ENCODE measurements at regions not wholly inside any gene's neighbourhood (a gene's known extent, or its start where the extent isn't known, plus 50 kb on each side); places are given as distances from the start of the nearest gene placed in this dataset.

GRCh38 chr16:60704726-60705125, 1331.5 kb downstream of the CDH8 start:
- TF ChIP-seq SP1 (IDR thresholded peaks at IDR 0.05) (no peak), SP1 (CRISPR knock-in tag; IDR thresholded peaks at IDR 0.05) (no peak), MIER2 (CRISPR knock-in tag; IDR thresholded peaks at IDR 0.05) (no peak), POLR2A (IDR thresholded peaks at IDR 0.05; ENCODE audit: insufficient read depth in 1 of 2, low read depth in 2 of 2, low read length in 2 of 2) (no peak), HDAC2 (CRISPR knock-in tag; IDR thresholded peaks at IDR 0.05) (no peak)

All from HepG2 (cell line).